Gastrocnemius medialis (tissue), 4 donors: ENCODE measurements at regions not wholly inside any gene's neighbourhood (a gene's known extent, or its start where the extent isn't known, plus 50 kb on each side); places are given as distances from the start of the nearest gene placed in this dataset.

Experiments
- ATAC-seq, 2 donors: fragments of 150-250 bp; one replicate each; pipeline ENCODE4 v1.9.1; 2016
- DNase-seq, 2 donors: peaks; one replicate each; pipeline ENCODE4 v3.0.0-alpha.2; 2019
- H3K27ac ChIP-seq, 4 donors: fragments of 200-600 bp; sonication (generic); 1 replicate in 1 of 4; 2 replicates in 3 of 4; pipeline ENCODE4 v1.5.1; 2016 to 2018; ENCODE audit warnings: mild to moderate bottlenecking in 2 of 4, moderate library complexity in 1 of 4
- H3K27me3 ChIP-seq, 3 donors: fragments of 200-600 bp; sonication (generic) in 2 of 3; 1 replicate in 1 of 3; 2 replicates in 2 of 3; pipeline versions ENCODE4 v1.5.1 to v1.6.0; 2016 to 2019; ENCODE audit warnings: mild to moderate bottlenecking in 1 of 3, moderate library complexity in 1 of 3
- H3K36me3 ChIP-seq, 2 donors: fragments of 200-600 bp; sonication (generic) in 1 of 2; one replicate each; pipeline ENCODE4 v1.5.1; 2017 to 2018
- H3K4me1 ChIP-seq, 2 donors: fragments of 200-600 bp; sonication (generic) in 1 of 2; one replicate each; pipeline ENCODE4 v1.5.1; 2016 to 2017; ENCODE audit warnings: mild to moderate bottlenecking in 2 of 2
- H3K4me3 ChIP-seq, 4 donors: fragments of 200-600 bp; sonication (generic) in 3 of 4; 1 replicate in 1 of 4; 2 replicates in 3 of 4; pipeline ENCODE4 v1.5.1; 2016 to 2019; ENCODE audit warnings: mild to moderate bottlenecking in 2 of 4
- H3K9me3 ChIP-seq, 3 donors: fragments of 200-600 bp; sonication (generic) in 2 of 3; 1 replicate in 1 of 3; 2 replicates in 2 of 3; pipeline ENCODE4 v1.5.1; 2016 to 2019
- CTCF ChIP-seq, 5 experiments: fragments of 450-650 bp in 3 of 5; fragments of 200-600 bp in 2 of 5; sonication (generic) in 2 of 5; IDR thresholded peaks in 4 of 5; conservative IDR thresholded peaks in 1 of 5; 1 replicate in 4 of 5; 2 replicates in 1 of 5; pipeline ENCODE4 v1.5.1; 2016 to 2019; ENCODE audit warnings: antibody characterized with exemption in 5 of 5, mild to moderate bottlenecking in 3 of 5, moderate library complexity in 3 of 5
- POLR2A ChIP-seq, 2 donors: fragments of 450-650 bp; IDR thresholded peaks; one replicate each; pipeline ENCODE4 v1.6.1; 2017; ENCODE audit warnings: antibody characterized with exemption in 2 of 2, mild to moderate bottlenecking in 2 of 2, moderate library complexity in 2 of 2
- in situ Hi-C, 4 donors: fragments of 200-750 bp; cut with MboI; loops; one replicate each; pipeline versions ENCODE4 v1.15.0 to v1.8.0; 2017; ENCODE audit warnings: low sequenced_read_pairs in 4 of 4
- intact Hi-C: fragments of 100-400 bp; cut with DNase I; formaldehyde crosslinking; loops from one replicate; pipeline ENCODE4 v1.15.1; 2023; ENCODE audit warnings: low total_unique reads

- Histone ChIP-seq H3K4me3 (no peak overlapping the region), H3K27me3 (no peaks in the 10 kb centered on the region), H3K4me1 (peaks cover 3 to 10% of the 10 kb centered on the region in 2 donors), H3K27ac (no peak overlapping the region), H3K36me3 (no peaks in the 10 kb centered on the region), H3K9me3 (no peaks in the 10 kb centered on the region)
- intact Hi-C loops, result loop anchor here (10.0 kb wide), 1 partner anchor 155 kb away; no protein-coding TSS in a partner anchor
- DNase-seq, result no peak
- in situ Hi-C loops, result no loop called here
- TF ChIP-seq POLR2A (IDR thresholded peaks at IDR 0.05) (no peak), CTCF (IDR thresholded peaks at IDR 0.05 in 4 of 5, conservative IDR thresholded peaks at IDR 0.05 in 1 of 5) (no peak)
- no peak for ATAC-seq
These were observed 227.8 kb downstream of the ICE1 start for GRCh38 chr5:5650242-5650641.

GRCh38 chr5:5649641-5650040 lies 227.2 kb downstream of the ICE1 start:
- H3K4me3 ChIP-seq, result no peak overlapping the region
- H3K4me1 ChIP-seq, result peaks cover 6 to 16% of the 10 kb centered on the region in 2 donors
- no peak overlapping the region for H3K27ac ChIP-seq
- in situ Hi-C loops, result no loop called here
- DNase-seq (no peak), ATAC-seq (no peak)
- H3K9me3 ChIP-seq, result no peaks in the 10 kb centered on the region
- intact Hi-C loops, result loop anchor here (10.0 kb wide), 1 partner anchor 155 kb away; no protein-coding TSS in a partner anchor
- H3K36me3 ChIP-seq, result no peaks in the 10 kb centered on the region
- no peaks in the 10 kb centered on the region for H3K27me3 ChIP-seq
- no peak for TF ChIP-seq POLR2A (IDR thresholded peaks at IDR 0.05)
- TF ChIP-seq CTCF (IDR thresholded peaks at IDR 0.05 in 4 of 5, conservative IDR thresholded peaks at IDR 0.05 in 1 of 5), result no peak

GRCh38 chr5:5648694-5649093 lies 226.2 kb downstream of the ICE1 start:
- Histone ChIP-seq H3K4me3 (no peak overlapping the region), H3K4me1 (peaks cover 16 to 25% of the 10 kb centered on the region in 2 donors), H3K27me3 (no peaks in the 10 kb centered on the region), H3K9me3 (no peaks in the 10 kb centered on the region), H3K36me3 (no peaks in the 10 kb centered on the region), H3K27ac (no peak overlapping the region)
- TF ChIP-seq CTCF (IDR thresholded peaks at IDR 0.05 in 4 of 5, conservative IDR thresholded peaks at IDR 0.05 in 1 of 5) (no peak), POLR2A (IDR thresholded peaks at IDR 0.05) (no peak)
- no peak for DNase-seq
- in situ Hi-C loops (no loop called here), intact Hi-C loops (no loop called here)
- ATAC-seq, result no peak

GRCh38 chr5:5645891-5646290 lies 223.4 kb downstream of the ICE1 start:
- no peak overlapping the region for H3K4me3 ChIP-seq
- no peaks in the 10 kb centered on the region for H3K9me3 ChIP-seq
- no peak for ATAC-seq
- TF ChIP-seq CTCF (IDR thresholded peaks at IDR 0.05 in 4 of 5, conservative IDR thresholded peaks at IDR 0.05 in 1 of 5), result no peak
- TF ChIP-seq POLR2A (IDR thresholded peaks at IDR 0.05), result no peak
- H3K36me3 ChIP-seq, result no peaks in the 10 kb centered on the region
- DNase-seq, result no peak
- H3K27me3 ChIP-seq, result no peaks in the 10 kb centered on the region
- intact Hi-C loops (no loop called here), in situ Hi-C loops (no loop called here)
- peaks cover 31 to 36% of the 10 kb centered on the region in 2 donors for H3K4me1 ChIP-seq
- no peak overlapping the region for H3K27ac ChIP-seq

- H3K27ac ChIP-seq, result no peak overlapping the region
- ATAC-seq, result no peak
- intact Hi-C loops, result no loop called here
These were observed 222.7 kb downstream of the ICE1 start for GRCh38 chr5:5645198-5645597.

More at GRCh38 chr5:5645198-5645597, 222.7 kb downstream of the ICE1 start:
- Histone ChIP-seq H3K4me1 (peaks cover 31 to 34% of the 10 kb centered on the region in 2 donors), H3K4me3 (no peak overlapping the region), H3K9me3 (no peaks in the 10 kb centered on the region), H3K36me3 (no peaks in the 10 kb centered on the region), H3K27me3 (no peaks in the 10 kb centered on the region)
- DNase-seq, result no peak
- TF ChIP-seq CTCF (IDR thresholded peaks at IDR 0.05 in 4 of 5, conservative IDR thresholded peaks at IDR 0.05 in 1 of 5) (no peak), POLR2A (IDR thresholded peaks at IDR 0.05) (no peak)
- in situ Hi-C loops, result no loop called here
